Heart left ventricle (tissue), 16 donors: ENCODE measurements at regions not wholly inside any gene's neighbourhood (a gene's known extent, or its start where the extent isn't known, plus 50 kb on each side); places are given as distances from the start of the nearest gene placed in this dataset.

ENCODE experiments used
- ATAC-seq, 4 donors: fragments of 200-7000 bp; cut with Tn5 transposase; one replicate each; pipeline ENCODE4 v1.9.1; 2020 to 2022; ENCODE audit warnings: moderate library complexity in 4 of 4, mild to moderate bottlenecking in 3 of 4, moderate number of reproducible peaks in 1 of 4
- DNase-seq, 5 donors: peaks; one replicate each; pipeline ENCODE4 v3.0.0-alpha.2; 2020
- H3K27ac ChIP-seq, 12 donors: fragments of 200-600 bp; sonication (generic) in 4 of 12; one replicate each; pipeline versions ENCODE4 v1.5.0 to v1.8.0; 2016 to 2022; ENCODE audit warnings: mild to moderate bottlenecking in 2 of 12
- H3K27me3 ChIP-seq, 9 donors: fragments of 200-600 bp; sonication (generic) in 2 of 9; one replicate each; pipeline versions ENCODE4 v1.5.1 to v1.8.0; 2016 to 2022; ENCODE audit warnings: mild to moderate bottlenecking in 3 of 9
- H3K36me3 ChIP-seq, 9 donors: fragments of 200-600 bp; sonication (generic) in 2 of 9; one replicate each; pipeline versions ENCODE4 v1.5.0 to v1.8.0; 2018 to 2022; ENCODE audit warnings: mild to moderate bottlenecking in 2 of 9
- H3K4me1 ChIP-seq, 12 donors: fragments of 200-600 bp; sonication (generic) in 4 of 12; one replicate each; pipeline versions ENCODE4 v1.5.0 to v1.8.0; 2016 to 2022; ENCODE audit warnings: mild to moderate bottlenecking in 3 of 12
- H3K4me3 ChIP-seq, 12 donors: fragments of 200-600 bp; sonication (generic) in 4 of 12; one replicate each; pipeline versions ENCODE4 v1.5.0 to v1.8.0; 2017 to 2022; ENCODE audit warnings: mild to moderate bottlenecking in 9 of 12, moderate library complexity in 4 of 12
- H3K9me3 ChIP-seq, 12 donors: fragments of 200-600 bp; sonication (generic) in 4 of 12; one replicate each; pipeline versions ENCODE4 v1.5.0 to v1.8.0; 2016 to 2022; ENCODE audit warnings: mild to moderate bottlenecking in 1 of 12
- POLR2A ChIP-seq, 2 donors: fragments of 450-650 bp; IDR thresholded peaks; one replicate each; pipeline ENCODE4 v1.6.1; 2017; ENCODE audit warnings: antibody characterized with exemption in 2 of 2, mild to moderate bottlenecking in 2 of 2, moderate library complexity in 2 of 2
- WGBS, 4 donors: extraction: QIAGEN DNeasy Blood & Tissue Kit in 2 of 4; methylation state at CpG; one replicate each; pipeline versions ENCODE4 v1.1.5 to v1.1.7; 2013 to 2018; 5-methylcytosine and 5-hydroxymethylcytosine counted together
- intact Hi-C, 10 donors: fragments of 100-400 bp; cut with DNase I; formaldehyde crosslinking; loops; one replicate each; pipeline versions ENCODE4 v1.11.1 to v1.14.2; 2022
- TF ChIP-seq, protein P1 (sequence below), 12 donors: fragments of 200-600 bp; sonication (generic) in 4 of 12; IDR thresholded peaks; one replicate each; pipeline versions ENCODE4 v1.5.0 to v1.8.0; 2018 to 2022; ENCODE audit warnings: antibody characterized with exemption in 12 of 12, mild to moderate bottlenecking in 5 of 12
- donor health status: ischemic (EF 13 %, LVEDD 7.1; RV severe dilation, severe dysfunction).
- donor health status: healthy with polysubstance abuse.
- donor health status: DM: no; HTN: yes; CAD: no.
- donor health status: DM: no; HTN: no; CAD: no.
- donor health status: ischemic (EF 25% LVEDD 6.9; RV normal size, moderate dysfunction).
- donor health status: ischemic (EF 25% LVEDD 5.7; RV mildly dilated, moderate dysfunction).
- donor health status: healthy.
- donor health status: DM: yes; HTN: yes; CAD: no.
- donor health status: ischemic (EF 35%, LVEDD 5.7; RV mildly dilated, moderate dysfunction).
- donor health status: nonischemic (EF 11% LVEDD 7.7; RV severe dilation, severe dysfunction).
- donor health status: DM: yes; HTN: yes; CAD: no.
- donor health status: PGD.
- donor health status: ischemic (EF 29% LVEDD 5.4; RV normal size, mild dysfunction).
- donor health status: nonischemic (EF 23%, LVEDD 6.1; RV moderate dilation, normal function).

DNA sequence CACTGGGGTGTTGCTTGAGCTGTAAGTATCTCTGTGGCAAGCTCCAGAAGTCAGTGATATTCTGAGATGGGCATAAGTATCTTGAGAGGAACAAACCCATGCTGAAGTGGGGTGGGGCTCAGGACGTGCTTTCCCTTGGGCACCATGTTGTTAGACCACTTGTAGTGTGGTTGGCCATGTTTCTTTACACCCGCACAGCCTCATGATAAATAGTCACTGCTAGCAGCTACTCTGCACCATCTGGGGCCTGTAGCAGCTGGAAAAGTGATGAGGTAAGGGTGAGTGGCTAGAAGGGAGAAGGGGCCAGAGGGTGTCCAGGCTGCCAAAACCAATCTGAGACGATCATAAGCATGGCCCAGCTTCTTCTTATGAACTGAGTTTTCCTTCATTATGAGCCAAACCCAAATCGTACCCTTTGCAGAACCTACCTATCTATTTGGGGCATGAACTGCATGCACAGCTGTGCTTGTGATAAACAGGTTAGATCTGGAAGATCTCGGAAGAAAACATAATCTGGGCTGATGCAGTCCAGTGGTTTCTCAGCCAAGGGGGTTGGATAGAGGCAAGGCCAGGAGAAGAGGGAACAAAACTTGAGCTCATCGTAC is 91.9 kb upstream of the IRF2BP2 start:
- intact Hi-C loops = loop anchor here in 2 of 10 donors (10.0 kb wide), 1 partner anchor 207 kb away; no protein-coding TSS in a partner anchor
- no peaks in the 10 kb centered on the region for H3K9me3 ChIP-seq
- DNase-seq (peak in 1 of 5 donors; percentile 65), ATAC-seq (peak; percentile 68 to 82 (median 74))
- no peaks in the 10 kb centered on the region for H3K36me3 ChIP-seq
- peak overlapping the region in 10 of 12 donors; percentile 32 to 85 (median 64) for H3K27ac ChIP-seq
- 79 to 90% (median 84%) methylated on average over 6 of the region's 6 CpGs for WGBS, 4 donors
- peaks cover 0 to 39% (median 18%) of the 10 kb centered on the region in 12 donors for H3K4me1 ChIP-seq
- no peaks in the 10 kb centered on the region for H3K27me3 ChIP-seq
- H3K4me3 ChIP-seq = no peak overlapping the region
- TF ChIP-seq POLR2A (IDR thresholded peaks at IDR 0.05) = no peak
- TF ChIP-seq, protein P1, sequence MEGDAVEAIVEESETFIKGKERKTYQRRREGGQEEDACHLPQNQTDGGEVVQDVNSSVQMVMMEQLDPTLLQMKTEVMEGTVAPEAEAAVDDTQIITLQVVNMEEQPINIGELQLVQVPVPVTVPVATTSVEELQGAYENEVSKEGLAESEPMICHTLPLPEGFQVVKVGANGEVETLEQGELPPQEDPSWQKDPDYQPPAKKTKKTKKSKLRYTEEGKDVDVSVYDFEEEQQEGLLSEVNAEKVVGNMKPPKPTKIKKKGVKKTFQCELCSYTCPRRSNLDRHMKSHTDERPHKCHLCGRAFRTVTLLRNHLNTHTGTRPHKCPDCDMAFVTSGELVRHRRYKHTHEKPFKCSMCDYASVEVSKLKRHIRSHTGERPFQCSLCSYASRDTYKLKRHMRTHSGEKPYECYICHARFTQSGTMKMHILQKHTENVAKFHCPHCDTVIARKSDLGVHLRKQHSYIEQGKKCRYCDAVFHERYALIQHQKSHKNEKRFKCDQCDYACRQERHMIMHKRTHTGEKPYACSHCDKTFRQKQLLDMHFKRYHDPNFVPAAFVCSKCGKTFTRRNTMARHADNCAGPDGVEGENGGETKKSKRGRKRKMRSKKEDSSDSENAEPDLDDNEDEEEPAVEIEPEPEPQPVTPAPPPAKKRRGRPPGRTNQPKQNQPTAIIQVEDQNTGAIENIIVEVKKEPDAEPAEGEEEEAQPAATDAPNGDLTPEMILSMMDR (IDR thresholded peaks at IDR 0.05) = no peak

DNA sequence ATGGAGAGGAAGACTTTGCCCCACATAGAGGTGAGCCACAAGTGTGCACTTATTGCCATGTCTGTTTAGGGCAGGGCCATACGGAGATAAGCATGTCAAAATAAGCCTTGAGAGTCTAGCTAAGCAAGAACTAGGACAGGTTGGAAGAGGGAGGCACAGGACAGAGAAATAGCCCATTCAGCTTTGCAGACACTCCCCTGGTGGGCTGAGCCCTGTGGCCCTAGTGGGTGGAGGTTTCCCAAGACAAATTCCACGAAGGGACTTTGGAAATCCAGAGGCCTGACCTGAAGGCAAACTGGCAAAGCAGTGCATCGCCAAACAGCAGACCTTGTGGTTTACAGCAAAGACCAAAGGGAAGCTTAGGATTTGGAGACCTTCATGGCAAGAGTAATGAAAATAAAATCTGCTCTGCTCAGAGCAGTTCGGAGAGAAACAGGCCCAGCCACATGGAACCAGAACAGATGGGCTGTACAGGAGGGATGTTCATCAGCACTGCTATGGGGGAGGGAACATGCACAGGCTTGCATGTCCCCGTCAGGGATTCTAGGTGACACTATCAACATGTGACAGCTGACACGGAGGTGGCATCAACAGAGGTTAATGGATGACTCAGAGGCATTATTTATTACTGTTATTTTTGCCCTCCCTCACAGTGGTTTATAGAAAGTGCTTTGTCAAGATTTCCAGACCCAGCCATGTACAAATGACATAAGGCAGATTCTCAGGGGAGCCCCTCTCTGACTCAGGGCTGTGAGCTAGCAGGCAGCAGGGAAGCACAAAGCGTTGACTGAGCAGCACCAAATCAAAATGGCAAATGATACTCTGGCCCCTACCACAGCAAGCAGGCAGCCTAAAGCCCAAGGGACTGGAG is 90.1 kb upstream of the IRF2BP2 start:
- H3K4me3 ChIP-seq = no peak overlapping the region
- ATAC-seq = peak in 3 of 4 donors; percentile 30 to 76 (median 38)
- H3K36me3 ChIP-seq = no peaks in the 10 kb centered on the region
- H3K27ac ChIP-seq = peak overlapping the region in 10 of 12 donors; percentile 1 to 79 (median 56)
- no peaks in the 10 kb centered on the region for H3K9me3 ChIP-seq
- 51 to 56% (median 54%) methylated on average over 7 of the region's 7 CpGs for WGBS, 4 donors
- no peaks in the 10 kb centered on the region for H3K27me3 ChIP-seq
- peak in 2 of 5 donors; percentile 50 to 59 for DNase-seq
- TF ChIP-seq, protein P1 (IDR thresholded peaks at IDR 0.05) = no peak
- no peak for TF ChIP-seq POLR2A (IDR thresholded peaks at IDR 0.05)
- H3K4me1 ChIP-seq = peaks cover 0 to 32% (median 18%) of the 10 kb centered on the region in 12 donors
- intact Hi-C loops = loop anchor here in 2 of 10 donors (10.0 kb wide), 1 partner anchor 205 kb away; no protein-coding TSS in a partner anchor

DNA sequence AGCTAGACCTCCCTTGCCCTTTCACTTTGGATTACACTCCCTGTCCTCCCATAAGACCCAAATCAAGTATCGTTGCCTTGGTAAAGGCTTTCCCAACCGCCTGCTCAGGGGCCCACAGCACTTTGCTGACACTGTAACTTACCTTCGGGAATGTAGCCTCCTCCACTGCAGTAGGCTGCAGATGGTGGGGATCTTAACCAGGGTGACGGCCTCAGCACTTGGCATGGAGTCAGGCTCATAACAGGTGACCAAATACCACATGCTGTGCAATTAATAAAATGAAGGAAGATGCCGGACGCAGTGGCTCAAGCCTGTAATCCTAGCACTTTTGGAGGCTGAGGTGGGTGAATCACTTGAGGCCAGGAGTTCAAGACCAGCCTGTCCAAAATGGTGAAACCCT is 88.7 kb upstream of the IRF2BP2 start:
- 88 to 94% (median 92%) methylated on average over 3 to 6 of the region's 6 CpGs for WGBS, 4 donors
- intact Hi-C loops = no loop called here
- Histone ChIP-seq H3K27me3 (no peaks in the 10 kb centered on the region), H3K9me3 (no peaks in the 10 kb centered on the region), H3K36me3 (no peaks in the 10 kb centered on the region), H3K4me3 (no peak overlapping the region), H3K27ac (no peak overlapping the region), H3K4me1 (peaks cover 0 to 32% (median 18%) of the 10 kb centered on the region in 12 donors)
- ATAC-seq (no peak), DNase-seq (no peak)
- TF ChIP-seq, protein P1 (IDR thresholded peaks at IDR 0.05) = no peak
- no peak for TF ChIP-seq POLR2A (IDR thresholded peaks at IDR 0.05)

DNA sequence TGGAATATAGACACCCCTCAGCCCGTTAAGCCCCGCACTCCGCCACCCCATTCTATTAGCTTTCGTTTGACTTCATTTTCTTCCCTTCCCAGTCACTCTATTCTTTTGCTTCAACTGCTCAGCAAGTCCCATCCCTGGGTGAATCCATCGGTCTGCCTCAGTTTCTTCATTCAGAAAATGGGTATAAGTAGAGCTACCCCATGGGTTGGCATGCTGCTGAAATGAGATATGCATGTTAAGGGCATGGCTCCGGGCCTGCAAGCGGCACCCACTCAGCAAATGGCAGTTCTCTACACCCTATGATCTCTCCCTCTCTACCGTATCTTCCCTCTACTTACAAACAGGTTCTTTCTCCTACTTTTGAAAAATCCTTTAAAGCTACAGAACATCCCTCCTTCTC is 87.8 kb upstream of the IRF2BP2 start:
- no peaks in the 10 kb centered on the region for H3K36me3 ChIP-seq
- TF ChIP-seq POLR2A (IDR thresholded peaks at IDR 0.05) = no peak
- TF ChIP-seq, protein P1 (IDR thresholded peaks at IDR 0.05) = no peak
- DNase-seq (no peak), ATAC-seq (no peak)
- no peak overlapping the region for H3K27ac ChIP-seq
- no peaks in the 10 kb centered on the region for H3K9me3 ChIP-seq
- H3K4me3 ChIP-seq = no peak overlapping the region
- peaks cover 0 to 25% (median 15%) of the 10 kb centered on the region in 12 donors for H3K4me1 ChIP-seq
- 94 to 98% (median 96%) methylated on average over 8 of the region's 8 CpGs for WGBS, 4 donors
- intact Hi-C loops = no loop called here
- H3K27me3 ChIP-seq = no peaks in the 10 kb centered on the region
